Fibroblast of lung (primary cell): ENCODE measurements at regions not wholly inside any gene's neighbourhood (a gene's known extent, or its start where the extent isn't known, plus 50 kb on each side); places are given as distances from the start of the nearest gene placed in this dataset.

Experiments
- CTCF ChIP-seq, 2 donors: IDR thresholded peaks in 1 of 2; conservative IDR thresholded peaks in 1 of 2; 1 replicate in 1 of 2; 2 replicates in 1 of 2; pipeline ENCODE4 v1.5.1; 2011 to 2012; ENCODE audit warnings: low read length in 2 of 2, control low read depth in 1 of 2, inconsistent platforms in 1 of 2, low read depth in 1 of 2, mild to moderate bottlenecking in 1 of 2
- EZH2 ChIP-seq: IDR thresholded peaks from 2 replicates; pipeline ENCODE4 v1.5.1; 2012; ENCODE audit warnings: low read length, control low read depth, mild to moderate bottlenecking; ENCODE audit errors: missing control alignments

GRCh38 chr12:73599268-73599667, 938.4 kb upstream of the ATXN7L3B start:
- no peak for TF ChIP-seq CTCF (conservative IDR thresholded peaks at IDR 0.05 in 1 of 2, IDR thresholded peaks at IDR 0.05 in 1 of 2; ENCODE audit: low read depth in 1 of 2, low read length in 2 of 2)
- no peak for TF ChIP-seq EZH2
